MM.1S (cell line): ENCODE measurements at regions not wholly inside any gene's neighbourhood (a gene's known extent, or its start where the extent isn't known, plus 50 kb on each side); places are given as distances from the start of the nearest gene placed in this dataset.

Experiments
- DNase-seq: peaks from one replicate; pipeline ENCODE4 v3.0.0-alpha.2; 2015
- H2AFZ ChIP-seq: fragments of 300-600 bp; sonication (generic); 2 replicates; pipeline ENCODE4 v1.6.0; 2016; ENCODE audit warnings: antibody characterized with exemption, low read length
- H3F3A ChIP-seq: fragments of 300-600 bp; sonication (generic); 2 replicates; pipeline ENCODE4 v1.6.1; 2016; ENCODE audit warnings: mild to moderate bottlenecking, antibody characterized with exemption, low read length, moderate library complexity, mixed read lengths; ENCODE audit not compliant: insufficient read depth
- H3K27ac ChIP-seq: fragments of 300-600 bp; sonication (generic); 2 replicates; pipeline ENCODE4 v1.5.1; 2016; ENCODE audit warnings: mild to moderate bottlenecking, low read length
- H3K27me3 ChIP-seq: fragments of 300-600 bp; sonication (generic); replicated peaks from 2 replicates; pipeline ENCODE4 v1.6.0; 2016; ENCODE audit warnings: low read length; ENCODE audit not compliant: insufficient read depth
- H3K36me3 ChIP-seq: fragments of 300-600 bp; sonication (generic); replicated peaks from 2 replicates; pipeline ENCODE4 v1.6.1; 2016; ENCODE audit warnings: mild to moderate bottlenecking, low read length, mixed read lengths; ENCODE audit not compliant: insufficient read depth
- H3K4me1 ChIP-seq: fragments of 300-600 bp; sonication (generic); 2 replicates; pipeline ENCODE4 v1.6.1; 2016; ENCODE audit warnings: low read length, mixed read lengths
- H3K4me2 ChIP-seq: fragments of 300-600 bp; sonication (generic); 2 replicates; pipeline ENCODE4 v1.6.0; 2016; ENCODE audit warnings: low read depth, low read length
- H3K4me3 ChIP-seq: fragments of 300-600 bp; sonication (generic); 2 replicates; pipeline ENCODE4 v1.5.1; 2016; ENCODE audit warnings: low read length, mixed read lengths
- H3K79me2 ChIP-seq: fragments of 300-600 bp; sonication (generic); 2 replicates; pipeline ENCODE4 v1.6.1; 2016; ENCODE audit warnings: mixed run types, low read length, mixed read lengths
- H3K9ac ChIP-seq: fragments of 300-600 bp; sonication (generic); 2 replicates; pipeline ENCODE4 v1.6.1; 2016; ENCODE audit warnings: low read length, mixed read lengths
- H3K9me2 ChIP-seq: fragments of 300-600 bp; sonication (generic); replicated peaks from 2 replicates; pipeline ENCODE4 v1.6.1; 2016; ENCODE audit warnings: mild to moderate bottlenecking, low read length, mixed read lengths; ENCODE audit not compliant: insufficient read depth
- H3K9me3 ChIP-seq: fragments of 300-600 bp; sonication (generic); replicated peaks from 2 replicates; pipeline ENCODE4 v1.6.1; 2016; ENCODE audit warnings: mild to moderate bottlenecking, low read length, mixed read lengths; ENCODE audit not compliant: insufficient read depth
- H4K20me1 ChIP-seq: fragments of 300-600 bp; sonication (generic); 2 replicates; pipeline ENCODE4 v1.6.1; 2016; ENCODE audit warnings: mild to moderate bottlenecking, low read length, moderate library complexity, mixed read lengths; ENCODE audit not compliant: insufficient read depth
- EZH2 ChIP-seq: fragments of 300-600 bp; sonication (generic); optimal IDR thresholded peaks from 2 replicates; pipeline ENCODE3; 2017; ENCODE audit warnings: low read depth, mild to moderate bottlenecking, antibody characterized with exemption, low read length, mixed read lengths
- EZH2phosphoT487 ChIP-seq: fragments of 300-600 bp; sonication (generic); IDR thresholded peaks from 2 replicates; pipeline ENCODE4 v1.6.1; 2018; ENCODE audit warnings: antibody characterized with exemption, low read length
- TF ChIP-seq, protein P1 (sequence below): fragments of 300-600 bp; sonication (generic); IDR thresholded peaks from 2 replicates; pipeline ENCODE4 v1.5.1; 2016; ENCODE audit warnings: antibody characterized with exemption, low read length, mixed read lengths

GRCh38 chr13:88461272-88462009 lies 790.3 kb downstream of the SLITRK5 start:
- Histone ChIP-seq H3K27ac (no peak overlapping the region), H3K4me1 (no peaks in the 10 kb centered on the region), H4K20me1 (no peaks in the 10 kb centered on the region), H3K9me3 (no peaks in the 10 kb centered on the region), H3K79me2 (no peaks in the 10 kb centered on the region), H3K9me2 (no peaks in the 10 kb centered on the region), H3K27me3 (no peaks in the 10 kb centered on the region), H3K36me3 (no peaks in the 10 kb centered on the region), H3K9ac (no peak overlapping the region), H3K4me2 (no peak overlapping the region), H3K4me3 (no peak overlapping the region), H3F3A (no peaks in the 10 kb centered on the region), H2AFZ (no peak overlapping the region)
- TF ChIP-seq EZH2phosphoT487 = no peak
- TF ChIP-seq EZH2 = no peak
- TF ChIP-seq, protein P1, sequence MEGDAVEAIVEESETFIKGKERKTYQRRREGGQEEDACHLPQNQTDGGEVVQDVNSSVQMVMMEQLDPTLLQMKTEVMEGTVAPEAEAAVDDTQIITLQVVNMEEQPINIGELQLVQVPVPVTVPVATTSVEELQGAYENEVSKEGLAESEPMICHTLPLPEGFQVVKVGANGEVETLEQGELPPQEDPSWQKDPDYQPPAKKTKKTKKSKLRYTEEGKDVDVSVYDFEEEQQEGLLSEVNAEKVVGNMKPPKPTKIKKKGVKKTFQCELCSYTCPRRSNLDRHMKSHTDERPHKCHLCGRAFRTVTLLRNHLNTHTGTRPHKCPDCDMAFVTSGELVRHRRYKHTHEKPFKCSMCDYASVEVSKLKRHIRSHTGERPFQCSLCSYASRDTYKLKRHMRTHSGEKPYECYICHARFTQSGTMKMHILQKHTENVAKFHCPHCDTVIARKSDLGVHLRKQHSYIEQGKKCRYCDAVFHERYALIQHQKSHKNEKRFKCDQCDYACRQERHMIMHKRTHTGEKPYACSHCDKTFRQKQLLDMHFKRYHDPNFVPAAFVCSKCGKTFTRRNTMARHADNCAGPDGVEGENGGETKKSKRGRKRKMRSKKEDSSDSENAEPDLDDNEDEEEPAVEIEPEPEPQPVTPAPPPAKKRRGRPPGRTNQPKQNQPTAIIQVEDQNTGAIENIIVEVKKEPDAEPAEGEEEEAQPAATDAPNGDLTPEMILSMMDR = no peak
- no peak for DNase-seq

DNA sequence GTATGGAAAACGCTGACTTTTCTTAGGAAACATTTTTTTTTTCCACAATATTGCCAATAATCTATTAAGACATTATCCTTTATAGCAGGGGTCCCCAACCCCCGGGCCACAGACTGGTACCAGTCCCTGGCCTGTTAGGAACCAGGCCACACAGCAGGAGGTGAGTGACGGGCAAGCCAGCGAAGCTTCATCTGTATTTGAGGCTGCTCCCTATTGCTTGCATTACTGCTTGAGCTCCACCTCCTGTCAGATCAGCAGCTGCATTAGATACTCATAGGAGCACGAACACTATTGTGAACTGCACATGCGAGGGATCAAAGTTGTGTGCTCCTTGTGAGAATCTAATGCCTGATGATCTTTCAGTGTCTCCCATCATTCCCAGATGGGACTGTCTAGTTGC lies 793.7 kb downstream of the SLITRK5 start:
- H3K36me3 ChIP-seq = no peaks in the 10 kb centered on the region
- no peak overlapping the region for H2AFZ ChIP-seq
- no peak overlapping the region for H3K9ac ChIP-seq
- H3K4me2 ChIP-seq = no peak overlapping the region
- no peaks in the 10 kb centered on the region for H3K4me1 ChIP-seq
- H3K9me3 ChIP-seq = no peaks in the 10 kb centered on the region
- H3K79me2 ChIP-seq = no peaks in the 10 kb centered on the region
- no peaks in the 10 kb centered on the region for H4K20me1 ChIP-seq
- H3F3A ChIP-seq = no peaks in the 10 kb centered on the region
- H3K27me3 ChIP-seq = no peaks in the 10 kb centered on the region
- H3K4me3 ChIP-seq = no peak overlapping the region
- H3K9me2 ChIP-seq = no peaks in the 10 kb centered on the region
- no peak overlapping the region for H3K27ac ChIP-seq
- DNase-seq = no peak
- TF ChIP-seq EZH2phosphoT487 (no peak), EZH2 (no peak)
- TF ChIP-seq, protein P1 = no peak

GRCh38 chr13:88472316-88472715 lies 801.1 kb downstream of the SLITRK5 start:
- no peaks in the 10 kb centered on the region for H3F3A ChIP-seq
- no peak for TF ChIP-seq EZH2
- no peak for TF ChIP-seq EZH2phosphoT487
- TF ChIP-seq, protein P1 = no peak
- H3K36me3 ChIP-seq = no peaks in the 10 kb centered on the region
- H3K9me2 ChIP-seq = no peaks in the 10 kb centered on the region
- no peak overlapping the region for H3K4me2 ChIP-seq
- H3K9me3 ChIP-seq = no peaks in the 10 kb centered on the region
- H3K4me3 ChIP-seq = no peak overlapping the region
- no peak overlapping the region for H3K27ac ChIP-seq
- no peak overlapping the region for H2AFZ ChIP-seq
- no peak overlapping the region for H3K9ac ChIP-seq
- H3K79me2 ChIP-seq = no peaks in the 10 kb centered on the region
- H3K27me3 ChIP-seq = no peaks in the 10 kb centered on the region
- no peaks in the 10 kb centered on the region for H3K4me1 ChIP-seq
- H4K20me1 ChIP-seq = no peaks in the 10 kb centered on the region
- DNase-seq = no peak
